K562 (cell line): ENCODE measurements at regions not wholly inside any gene's neighbourhood (a gene's known extent, or its start where the extent isn't known, plus 50 kb on each side); places are given as distances from the start of the nearest gene placed in this dataset.

Experiments used
- ARNT ChIP-seq, 2 experiments: fragments of 450-650 bp; IDR thresholded peaks; 2 replicates each; pipeline ENCODE4 v1.6.1; 2016; ENCODE audit warnings: mild to moderate bottlenecking in 1 of 2
- ATF7 ChIP-seq: fragments of 450-650 bp; IDR thresholded peaks from 2 replicates; pipeline ENCODE4 v1.7.1; 2014; ENCODE audit warnings: mild to moderate bottlenecking, moderate library complexity
- BCL6 ChIP-seq: fragments of 250-450 bp; sonication (Bioruptor Pico); IDR thresholded peaks from 2 replicates; pipeline ENCODE4 v1.4.0; 2020
- BRF1 ChIP-seq: IDR thresholded peaks from 3 replicates; pipeline ENCODE4 v1.6.1; 2011; ENCODE audit warnings: borderline replicate concordance, mild to moderate bottlenecking; ENCODE audit not compliant: insufficient read length; ENCODE audit errors: extremely low read depth
- C11orf30 ChIP-seq: fragments of 450-650 bp; IDR thresholded peaks from 2 replicates; pipeline ENCODE4 v1.6.1; 2016; ENCODE audit warnings: low read depth, mild to moderate bottlenecking
- EP300 ChIP-seq: IDR thresholded peaks from 2 replicates; pipeline ENCODE4 v1.6.1; 2012; ENCODE audit warnings: low read length, improper control_type of control experiment
- EP400 ChIP-seq: fragments of 450-650 bp; IDR thresholded peaks from 2 replicates; pipeline ENCODE4 v1.6.1; 2017; ENCODE audit warnings: antibody characterized with exemption, mild to moderate bottlenecking, moderate library complexity
- ESRRA ChIP-seq: fragments of 450-650 bp; IDR thresholded peaks from 2 replicates; pipeline ENCODE4 v1.6.1; 2014; ENCODE audit warnings: low read depth, mild to moderate bottlenecking, moderate library complexity, borderline replicate concordance
- HDAC2 ChIP-seq: fragments of 450-650 bp; IDR thresholded peaks from 2 replicates; pipeline ENCODE4 v1.6.1; 2016; ENCODE audit warnings: mild to moderate bottlenecking
- HMG20A ChIP-seq: fragments of 450-650 bp; formaldehyde crosslinking; conservative IDR thresholded peaks from 2 replicates; pipeline ENCODE4 v1.4.0; 2020; ENCODE audit warnings: mild to moderate bottlenecking, mixed read lengths
- HNRNPH1 ChIP-seq: fragments of 200-400 bp; formaldehyde crosslinking; optimal IDR thresholded peaks from 2 replicates; pipeline ENCODE3; 2017; ENCODE audit warnings: low read depth, mild to moderate bottlenecking, low read length, moderate library complexity
- JUN ChIP-seq, 2 experiments: sonication (generic) in 1 of 2; formaldehyde crosslinking in 1 of 2; IDR thresholded peaks; 2 replicates each; pipeline versions ENCODE4 v1.6.1 to v1.8.0; 2012 to 2022; ENCODE audit warnings: borderline replicate concordance in 2 of 2, mild to moderate bottlenecking in 2 of 2, improper control_type of control experiment in 1 of 2, low read depth in 1 of 2, low read length in 1 of 2, missing genetic modification reagents in 1 of 2
- MEF2A ChIP-seq: IDR thresholded peaks from 2 replicates; pipeline ENCODE4 v1.6.1; 2011; ENCODE audit warnings: low read depth, mild to moderate bottlenecking, low read length, moderate library complexity; ENCODE audit not compliant: control insufficient read depth
- NCOR1 ChIP-seq: fragments of 450-650 bp; IDR thresholded peaks from 2 replicates; pipeline ENCODE4 v1.6.1; 2016; ENCODE audit warnings: mild to moderate bottlenecking, moderate library complexity
- NFE2 ChIP-seq: IDR thresholded peaks from 2 replicates; pipeline ENCODE4 v1.6.1; 2014; ENCODE audit warnings: antibody characterized with exemption, low read depth
- NR1H2 ChIP-seq: sonication (generic); formaldehyde crosslinking; IDR thresholded peaks from 2 replicates; pipeline ENCODE4 v1.4.0; 2020; ENCODE audit warnings: mild to moderate bottlenecking, missing genetic modification reagents
- RFX7 ChIP-seq: fragments of 250-450 bp; sonication (Bioruptor Pico); IDR thresholded peaks from 2 replicates; pipeline ENCODE4 v1.5.1; 2021; ENCODE audit warnings: mild to moderate bottlenecking
- ZBED1 ChIP-seq: IDR thresholded peaks from 2 replicates; pipeline ENCODE4 v1.6.1; 2014
- ZNF174 ChIP-seq: fragments of 250-450 bp; sonication (Bioruptor Pico); IDR thresholded peaks from 2 replicates; pipeline ENCODE4 v1.4.0; 2020; ENCODE audit warnings: mild to moderate bottlenecking
- ZSCAN29 ChIP-seq: fragments of 450-650 bp; IDR thresholded peaks from 2 replicates; pipeline ENCODE4 v1.6.1; 2017
- TF ChIP-seq, protein P1 (sequence below), 3 experiments: fragments of 200-800 bp in 1 of 3; fragments of 250-450 bp in 1 of 3; fragments of 450-650 bp in 1 of 3; sonication (Bioruptor Pico) in 1 of 3; sonication (Bioruptor generic) in 1 of 3; formaldehyde crosslinking in 1 of 3; IDR thresholded peaks; 2 replicates each; pipeline versions ENCODE4 v1.6.1 to v1.8.0; 2016 to 2022; ENCODE audit warnings: mild to moderate bottlenecking in 2 of 3, missing genetic modification characterization in 2 of 3, missing compliant biosample characterization in 1 of 3, moderate library complexity in 1 of 3
- TF ChIP-seq, protein P2 (sequence below), 2 experiments: fragments of 450-650 bp; IDR thresholded peaks; 2 replicates each; pipeline ENCODE4 v1.6.1; 2018; ENCODE audit warnings: mild to moderate bottlenecking in 2 of 2, low read depth in 1 of 2; ENCODE audit not compliant: partially characterized antibody in 2 of 2

DNA sequence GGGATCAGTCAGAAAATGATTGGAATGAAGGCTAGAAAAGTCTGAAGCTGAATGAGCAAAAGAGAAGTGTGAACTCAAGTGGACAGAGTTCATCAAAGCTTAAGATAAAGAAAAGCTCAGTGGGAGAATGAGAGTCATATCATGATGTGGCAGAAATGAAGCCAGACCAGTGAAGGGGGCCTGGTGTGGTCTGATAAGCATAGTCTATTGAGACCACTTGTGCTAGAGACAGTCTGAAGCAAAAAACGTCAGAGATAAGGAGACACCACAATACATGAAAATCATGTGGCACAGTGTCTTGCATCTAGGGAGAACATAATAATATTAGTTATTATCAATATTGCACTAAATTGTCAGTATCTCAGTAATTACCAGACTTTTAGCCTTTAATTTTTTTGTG is 601.5 kb downstream of the UTRN start (continued):
- TF ChIP-seq, protein P1, sequence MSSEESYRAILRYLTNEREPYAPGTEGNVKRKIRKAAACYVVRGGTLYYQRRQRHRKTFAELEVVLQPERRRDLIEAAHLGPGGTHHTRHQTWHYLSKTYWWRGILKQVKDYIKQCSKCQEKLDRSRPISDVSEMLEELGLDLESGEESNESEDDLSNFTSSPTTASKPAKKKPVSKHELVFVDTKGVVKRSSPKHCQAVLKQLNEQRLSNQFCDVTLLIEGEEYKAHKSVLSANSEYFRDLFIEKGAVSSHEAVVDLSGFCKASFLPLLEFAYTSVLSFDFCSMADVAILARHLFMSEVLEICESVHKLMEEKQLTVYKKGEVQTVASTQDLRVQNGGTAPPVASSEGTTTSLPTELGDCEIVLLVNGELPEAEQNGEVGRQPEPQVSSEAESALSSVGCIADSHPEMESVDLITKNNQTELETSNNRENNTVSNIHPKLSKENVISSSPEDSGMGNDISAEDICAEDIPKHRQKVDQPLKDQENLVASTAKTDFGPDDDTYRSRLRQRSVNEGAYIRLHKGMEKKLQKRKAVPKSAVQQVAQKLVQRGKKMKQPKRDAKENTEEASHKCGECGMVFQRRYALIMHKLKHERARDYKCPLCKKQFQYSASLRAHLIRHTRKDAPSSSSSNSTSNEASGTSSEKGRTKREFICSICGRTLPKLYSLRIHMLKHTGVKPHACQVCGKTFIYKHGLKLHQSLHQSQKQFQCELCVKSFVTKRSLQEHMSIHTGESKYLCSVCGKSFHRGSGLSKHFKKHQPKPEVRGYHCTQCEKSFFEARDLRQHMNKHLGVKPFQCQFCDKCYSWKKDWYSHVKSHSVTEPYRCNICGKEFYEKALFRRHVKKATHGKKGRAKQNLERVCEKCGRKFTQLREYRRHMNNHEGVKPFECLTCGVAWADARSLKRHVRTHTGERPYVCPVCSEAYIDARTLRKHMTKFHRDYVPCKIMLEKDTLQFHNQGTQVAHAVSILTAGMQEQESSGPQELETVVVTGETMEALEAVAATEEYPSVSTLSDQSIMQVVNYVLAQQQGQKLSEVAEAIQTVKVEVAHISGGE (CRISPR knock-in tag; IDR thresholded peaks at IDR 0.05), result peak in 1 of 3 experiments; percentile 86; a peak in 2 of 6 replicates
- TF ChIP-seq HDAC2 (peak; percentile 96), JUN (IDR thresholded peaks at IDR 0.05; ENCODE audit: borderline replicate concordance, low read depth, low read length) (peak; percentile 68; the same call in 1 of the 2 replicates), JUN (CRISPR knock-in tag; IDR thresholded peaks at IDR 0.05; ENCODE audit: borderline replicate concordance) (no peak), MEF2A (no peak), BRF1 (no peak), C11orf30 (peak; percentile 86), RFX7 (CRISPR knock-in tag) (no peak), ARNT (IDR thresholded peaks at IDR 0.05) (peak; percentile 92 to 98), ATF7 (peak; percentile 71; the same call in 1 of the 2 replicates), ESRRA (peak; percentile 76; the same call in 1 of the 2 replicates), ZBED1 (peak; percentile 95), EP300 (peak; percentile 99), HMG20A (0 out of 2 replicates have a peak, but pooled peaks have one; percentile 47), ZNF174 (CRISPR knock-in tag) (no peak), HNRNPH1 (no peak), NCOR1 (peak; percentile 100), NR1H2 (CRISPR knock-in tag) (no peak), EP400 (peak; percentile 34; the same call in 1 of the 2 replicates), ZSCAN29 (no peak), NFE2 (peak; percentile 94), BCL6 (CRISPR knock-in tag) (peak; percentile 73; the same call in 1 of the 2 replicates)
- TF ChIP-seq, protein P2, sequence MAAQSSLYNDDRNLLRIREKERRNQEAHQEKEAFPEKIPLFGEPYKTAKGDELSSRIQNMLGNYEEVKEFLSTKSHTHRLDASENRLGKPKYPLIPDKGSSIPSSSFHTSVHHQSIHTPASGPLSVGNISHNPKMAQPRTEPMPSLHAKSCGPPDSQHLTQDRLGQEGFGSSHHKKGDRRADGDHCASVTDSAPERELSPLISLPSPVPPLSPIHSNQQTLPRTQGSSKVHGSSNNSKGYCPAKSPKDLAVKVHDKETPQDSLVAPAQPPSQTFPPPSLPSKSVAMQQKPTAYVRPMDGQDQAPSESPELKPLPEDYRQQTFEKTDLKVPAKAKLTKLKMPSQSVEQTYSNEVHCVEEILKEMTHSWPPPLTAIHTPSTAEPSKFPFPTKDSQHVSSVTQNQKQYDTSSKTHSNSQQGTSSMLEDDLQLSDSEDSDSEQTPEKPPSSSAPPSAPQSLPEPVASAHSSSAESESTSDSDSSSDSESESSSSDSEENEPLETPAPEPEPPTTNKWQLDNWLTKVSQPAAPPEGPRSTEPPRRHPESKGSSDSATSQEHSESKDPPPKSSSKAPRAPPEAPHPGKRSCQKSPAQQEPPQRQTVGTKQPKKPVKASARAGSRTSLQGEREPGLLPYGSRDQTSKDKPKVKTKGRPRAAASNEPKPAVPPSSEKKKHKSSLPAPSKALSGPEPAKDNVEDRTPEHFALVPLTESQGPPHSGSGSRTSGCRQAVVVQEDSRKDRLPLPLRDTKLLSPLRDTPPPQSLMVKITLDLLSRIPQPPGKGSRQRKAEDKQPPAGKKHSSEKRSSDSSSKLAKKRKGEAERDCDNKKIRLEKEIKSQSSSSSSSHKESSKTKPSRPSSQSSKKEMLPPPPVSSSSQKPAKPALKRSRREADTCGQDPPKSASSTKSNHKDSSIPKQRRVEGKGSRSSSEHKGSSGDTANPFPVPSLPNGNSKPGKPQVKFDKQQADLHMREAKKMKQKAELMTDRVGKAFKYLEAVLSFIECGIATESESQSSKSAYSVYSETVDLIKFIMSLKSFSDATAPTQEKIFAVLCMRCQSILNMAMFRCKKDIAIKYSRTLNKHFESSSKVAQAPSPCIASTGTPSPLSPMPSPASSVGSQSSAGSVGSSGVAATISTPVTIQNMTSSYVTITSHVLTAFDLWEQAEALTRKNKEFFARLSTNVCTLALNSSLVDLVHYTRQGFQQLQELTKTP (IDR thresholded peaks at IDR 0.05; ENCODE audit: low read depth in 1 of 2, partially characterized antibody in 2 of 2), result peak; percentile 57 to 94
